GM12878 (cell line): ENCODE measurements at regions not wholly inside any gene's neighbourhood (a gene's known extent, or its start where the extent isn't known, plus 50 kb on each side); places are given as distances from the start of the nearest gene placed in this dataset.

Experiments used
- ATAC-seq: fragments of 200-7000 bp; cut with Tn5 transposase; 3 replicates; pipeline ENCODE4 v1.9.1; 2020; ENCODE audit warnings: mild to moderate bottlenecking, moderate library complexity
- BruUV-seq: library from RNA; stranded (reverse); fragments of 400-500 nt; replicated peaks from 2 replicates; lab custom pipeline; 2021; lab: Mats Ljungman, UMichigan
- CTCF ChIA-PET: fragments of 300-600 bp; sonication (Branson Sonifier 250); formaldehyde crosslinking; extraction: SDS; loops from one replicate; lab custom pipeline; 2021; ENCODE audit warnings: inconsistent platforms; lab: Yijun Ruan, JAX
- POLR2A ChIA-PET: fragments of 350-600 bp; formaldehyde crosslinking; extraction: SDS; loops from one replicate; lab custom pipeline; 2021; ENCODE audit warnings: inconsistent platforms; lab: Charles Lee
- RAD21 ChIA-PET: fragments of 300-600 bp; sonication (Branson Sonifier 250); formaldehyde crosslinking; loops from one replicate; lab custom pipeline; 2023; ENCODE audit warnings: antibody characterized with exemption; ENCODE audit not compliant: unreplicated experiment; lab: Charles Lee
- SMC1A ChIA-PET: fragments of 300-600 bp; sonication (Branson Sonifier 250); formaldehyde crosslinking; loops from one replicate; lab custom pipeline; 2023; ENCODE audit not compliant: unreplicated experiment, uncharacterized antibody; lab: Charles Lee
- DNase-seq: peaks from one replicate; pipeline ENCODE4 v3.0.0-alpha.2; 2011; ENCODE audit warnings: low read depth, low spot score
- FAIRE-seq: peaks from 3 replicates; lab custom pipeline; 2011; peaks lifted over from hg19 to GRCh38; lab: Jason Lieb, UNC
- H2AFZ ChIP-seq: 2 replicates; pipeline ENCODE4 v1.6.0; 2011; ENCODE audit warnings: low read depth, low read length, control low read depth; ENCODE audit not compliant: control insufficient read depth
- H3K27ac ChIP-seq: 2 replicates; pipeline ENCODE4 v1.5.1; 2011; ENCODE audit warnings: control low read depth; ENCODE audit not compliant: control insufficient read depth, insufficient read depth
- H3K27me3 ChIP-seq, 2 experiments: replicated peaks in 1 of 2; 2 replicates each; pipeline versions ENCODE4 v1.6.0 to v1.6.1; 2011; ENCODE audit warnings: low read length in 1 of 2; ENCODE audit not compliant: control insufficient read depth in 2 of 2, insufficient read depth in 2 of 2
- H3K36me3 ChIP-seq, 2 experiments: 2 replicates each; pipeline ENCODE4 v1.5.1; 2011; ENCODE audit warnings: low read length in 1 of 2; ENCODE audit not compliant: control insufficient read depth in 2 of 2, insufficient read depth in 2 of 2
- H3K4me1 ChIP-seq: 2 replicates; pipeline ENCODE4 v1.6.1; 2011; ENCODE audit warnings: mild to moderate bottlenecking, low read length, moderate library complexity, mixed read lengths; ENCODE audit not compliant: control insufficient read depth, insufficient read depth
- H3K4me2 ChIP-seq: 2 replicates; pipeline ENCODE4 v1.6.0; 2011; ENCODE audit warnings: control low read depth; ENCODE audit not compliant: control insufficient read depth, insufficient read depth
- H3K4me3 ChIP-seq: fragments of 200-600 bp; sonication (generic); 2 replicates; pipeline ENCODE4 v1.5.1; 2016
- H3K79me2 ChIP-seq: 2 replicates; pipeline ENCODE4 v1.6.0; 2011; ENCODE audit warnings: low read length; ENCODE audit not compliant: control insufficient read depth, insufficient read depth
- H3K9ac ChIP-seq: 2 replicates; pipeline ENCODE4 v1.8.0; 2011; ENCODE audit warnings: low read length, control low read depth, mixed read lengths; ENCODE audit not compliant: control insufficient read depth, insufficient read depth
- H3K9me3 ChIP-seq: replicated peaks from 3 replicates; pipeline ENCODE4 v1.5.1; 2011; ENCODE audit warnings: mild to moderate bottlenecking, low read length; ENCODE audit not compliant: control insufficient read depth, insufficient read depth
- H4K20me1 ChIP-seq: 2 replicates; pipeline ENCODE4 v1.6.0; 2011; ENCODE audit not compliant: control insufficient read depth, insufficient read depth
- BMI1 ChIP-seq: fragments of 450-650 bp; IDR thresholded peaks from 2 replicates; pipeline ENCODE4 v1.6.1; 2016; ENCODE audit warnings: mild to moderate bottlenecking, moderate library complexity, borderline replicate concordance
- CBX3 ChIP-seq: fragments of 200-600 bp; sonication (generic); IDR thresholded peaks from 2 replicates; pipeline ENCODE4 v1.6.1; 2016; ENCODE audit warnings: low read depth, borderline replicate concordance
- CHD1 ChIP-seq: IDR thresholded peaks from 2 replicates; pipeline ENCODE4 v1.6.1; 2012; ENCODE audit warnings: low read depth, low read length, improper control_type of control experiment
- IKZF1 ChIP-seq: fragments of 450-650 bp; conservative IDR thresholded peaks from 2 replicates; pipeline ENCODE4 v1.6.1; 2017; ENCODE audit warnings: antibody characterized with exemption, mild to moderate bottlenecking
- LARP7 ChIP-seq: fragments of 450-650 bp; IDR thresholded peaks from 2 replicates; pipeline ENCODE4 v1.6.1; 2017; ENCODE audit warnings: mild to moderate bottlenecking
- NFYB ChIP-seq: IDR thresholded peaks from 2 replicates; pipeline ENCODE4 v1.6.1; 2011; ENCODE audit warnings: low read depth, mild to moderate bottlenecking, low read length, improper control_type of control experiment, moderate library complexity; ENCODE audit not compliant: insufficient read depth
- SRF ChIP-seq, 2 experiments: IDR thresholded peaks; 2 replicates each; pipeline ENCODE4 v1.6.1; 2011; ENCODE audit warnings: low read depth in 2 of 2, low read length in 2 of 2, mild to moderate bottlenecking in 1 of 2, moderate library complexity in 1 of 2
- TBL1XR1 ChIP-seq: IDR thresholded peaks from 2 replicates; pipeline ENCODE4 v1.6.1; 2012; ENCODE audit warnings: low read depth, low read length, improper control_type of control experiment
- WGBS: methylation state at CpG from one replicate; pipeline ENCODE4 v1.1.6; 2016; ENCODE audit warnings: low lambda C conversion rate; ENCODE audit not compliant: insufficient replicate concordance, insufficient coverage; ENCODE audit errors: missing lambda C conversion rate; 5-methylcytosine and 5-hydroxymethylcytosine counted together
- in situ Hi-C: fragments of 300-500 bp; cut with MboI; formaldehyde crosslinking; loops from 9 replicates; pipeline ENCODE4 v1.14.3; 2018; ENCODE audit warnings: mixed read lengths
- intact Hi-C: fragments of 100-400 bp; cut with micrococcal nuclease; formaldehyde crosslinking; loops from one replicate; pipeline ENCODE4 v1.14.2; 2022; ENCODE audit not compliant: unreplicated experiment
- TF ChIP-seq, protein P1 (sequence below): fragments of 150-350 bp; IDR thresholded peaks from 2 replicates; pipeline ENCODE4 v1.6.1; 2016; ENCODE audit warnings: low read depth, low read length
- TF ChIP-seq, protein P2 (sequence below): fragments of 450-650 bp; IDR thresholded peaks from 2 replicates; pipeline ENCODE4 v1.6.1; 2018; ENCODE audit warnings: borderline replicate concordance, mild to moderate bottlenecking; ENCODE audit not compliant: partially characterized antibody

- TF ChIP-seq, protein P1, sequence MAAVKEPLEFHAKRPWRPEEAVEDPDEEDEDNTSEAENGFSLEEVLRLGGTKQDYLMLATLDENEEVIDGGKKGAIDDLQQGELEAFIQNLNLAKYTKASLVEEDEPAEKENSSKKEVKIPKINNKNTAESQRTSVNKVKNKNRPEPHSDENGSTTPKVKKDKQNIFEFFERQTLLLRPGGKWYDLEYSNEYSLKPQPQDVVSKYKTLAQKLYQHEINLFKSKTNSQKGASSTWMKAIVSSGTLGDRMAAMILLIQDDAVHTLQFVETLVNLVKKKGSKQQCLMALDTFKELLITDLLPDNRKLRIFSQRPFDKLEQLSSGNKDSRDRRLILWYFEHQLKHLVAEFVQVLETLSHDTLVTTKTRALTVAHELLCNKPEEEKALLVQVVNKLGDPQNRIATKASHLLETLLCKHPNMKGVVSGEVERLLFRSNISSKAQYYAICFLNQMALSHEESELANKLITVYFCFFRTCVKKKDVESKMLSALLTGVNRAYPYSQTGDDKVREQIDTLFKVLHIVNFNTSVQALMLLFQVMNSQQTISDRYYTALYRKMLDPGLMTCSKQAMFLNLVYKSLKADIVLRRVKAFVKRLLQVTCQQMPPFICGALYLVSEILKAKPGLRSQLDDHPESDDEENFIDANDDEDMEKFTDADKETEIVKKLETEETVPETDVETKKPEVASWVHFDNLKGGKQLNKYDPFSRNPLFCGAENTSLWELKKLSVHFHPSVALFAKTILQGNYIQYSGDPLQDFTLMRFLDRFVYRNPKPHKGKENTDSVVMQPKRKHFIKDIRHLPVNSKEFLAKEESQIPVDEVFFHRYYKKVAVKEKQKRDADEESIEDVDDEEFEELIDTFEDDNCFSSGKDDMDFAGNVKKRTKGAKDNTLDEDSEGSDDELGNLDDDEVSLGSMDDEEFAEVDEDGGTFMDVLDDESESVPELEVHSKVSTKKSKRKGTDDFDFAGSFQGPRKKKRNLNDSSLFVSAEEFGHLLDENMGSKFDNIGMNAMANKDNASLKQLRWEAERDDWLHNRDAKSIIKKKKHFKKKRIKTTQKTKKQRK, result no peak
- TF ChIP-seq CBX3, result no peak
- no peak for TF ChIP-seq NFYB
These were observed 424.4 kb upstream of the LARGE1 start (continued) for GRCh38 chr22:34344702-34345101.

GRCh38 chr22:34354071-34354817, 434.0 kb upstream of the LARGE1 start:
- CTCF ChIA-PET, result no interaction called here
- Histone ChIP-seq H3K4me2 (no peak overlapping the region), H3K27ac (no peak overlapping the region), H3K79me2 (no peaks in the 10 kb centered on the region), H2AFZ (no peak overlapping the region), H3K9ac (no peak overlapping the region), H3K9me3 (no peaks in the 10 kb centered on the region), H3K27me3 (no peaks in the 10 kb centered on the region), H3K36me3 (no peaks in the 10 kb centered on the region), H3K4me3 (no peak overlapping the region), H3K4me1 (no peaks in the 10 kb centered on the region), H4K20me1 (no peaks in the 10 kb centered on the region)
- intact Hi-C loops (no loop called here), in situ Hi-C loops (no loop called here)
- DNase-seq (no peak), ATAC-seq (no peak), FAIRE-seq (no peak)
- POLR2A ChIA-PET, result no interaction called here
- no TSS peak for BruUV-seq
- TF ChIP-seq, protein P2, sequence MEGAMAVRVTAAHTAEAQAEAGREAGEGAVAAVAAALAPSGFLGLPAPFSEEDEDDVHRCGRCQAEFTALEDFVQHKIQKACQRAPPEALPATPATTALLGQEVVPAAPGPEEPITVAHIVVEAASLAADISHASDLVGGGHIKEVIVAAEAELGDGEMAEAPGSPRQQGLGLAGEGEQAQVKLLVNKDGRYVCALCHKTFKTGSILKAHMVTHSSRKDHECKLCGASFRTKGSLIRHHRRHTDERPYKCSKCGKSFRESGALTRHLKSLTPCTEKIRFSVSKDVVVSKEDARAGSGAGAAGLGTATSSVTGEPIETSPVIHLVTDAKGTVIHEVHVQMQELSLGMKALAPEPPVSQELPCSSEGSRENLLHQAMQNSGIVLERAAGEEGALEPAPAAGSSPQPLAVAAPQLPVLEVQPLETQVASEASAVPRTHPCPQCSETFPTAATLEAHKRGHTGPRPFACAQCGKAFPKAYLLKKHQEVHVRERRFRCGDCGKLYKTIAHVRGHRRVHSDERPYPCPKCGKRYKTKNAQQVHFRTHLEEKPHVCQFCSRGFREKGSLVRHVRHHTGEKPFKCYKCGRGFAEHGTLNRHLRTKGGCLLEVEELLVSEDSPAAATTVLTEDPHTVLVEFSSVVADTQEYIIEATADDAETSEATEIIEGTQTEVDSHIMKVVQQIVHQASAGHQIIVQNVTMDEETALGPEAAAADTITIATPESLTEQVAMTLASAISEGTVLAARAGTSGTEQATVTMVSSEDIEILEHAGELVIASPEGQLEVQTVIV, result no peak
- TF ChIP-seq TBL1XR1 (no peak), SRF (IDR thresholded peaks at IDR 0.05; ENCODE audit: low read depth in 2 of 2, low read length in 2 of 2) (no peak), LARP7 (no peak), IKZF1 (no peak), BMI1 (no peak), CHD1 (no peak)
- 49% methylated on average over 11 of the region's 12 CpGs for WGBS
- SMC1A ChIA-PET, result no interaction called here
- RAD21 ChIA-PET, result no interaction called here
